GM18868 (cell line): ENCODE measurements at regions not wholly inside any gene's neighbourhood (a gene's known extent, or its start where the extent isn't known, plus 50 kb on each side); places are given as distances from the start of the nearest gene placed in this dataset.
"Not testable (repeated sequence)": the region's sequence is repeated elsewhere in the genome, so short reads cannot be mapped to it uniquely, and the experiment has no call there.

ENCODE experiments used
- ATAC-seq: cut with Tn5 transposase; IDR thresholded peaks from one replicate; pipeline ENCODE4 v1.9.1; 2021; ENCODE audit warnings: mild to moderate bottlenecking, moderate library complexity; ENCODE audit not compliant: unreplicated experiment

- ATAC-seq = no peak
Measured at GRCh38 chr6:11486959-11487358, 50.6 kb upstream of the TMEM170B start.

- no peak for ATAC-seq
Measured at GRCh38 chr6:11486486-11486885, 51.1 kb upstream of the TMEM170B start.

GRCh38 chr6:11486051-11486450, 51.5 kb upstream of the TMEM170B start:
- ATAC-seq = no peak

- ATAC-seq = no peak
Measured at GRCh38 chr6:11485271-11485670, 52.3 kb upstream of the TMEM170B start.

- ATAC-seq = no peak
Measured at GRCh38 chr6:11484441-11484840, 53.1 kb upstream of the TMEM170B start.

GRCh38 chr6:11482616-11483015, 54.9 kb upstream of the TMEM170B start:
- ATAC-seq = no peak

GRCh38 chr6:11480541-11480940, 57.0 kb upstream of the TMEM170B start:
- no peak for ATAC-seq

- ATAC-seq = no peak
Measured at GRCh38 chr6:11479296-11479695, 58.3 kb upstream of the TMEM170B start.

GRCh38 chr6:11478586-11478985, 59.0 kb upstream of the TMEM170B start:
- no peak for ATAC-seq

- ATAC-seq = no peak
Measured at GRCh38 chr6:11475016-11475415, 62.5 kb upstream of the TMEM170B start.

GRCh38 chr6:11473008-11473740, 64.4 kb upstream of the TMEM170B start:
- no peak for ATAC-seq

- no peak for ATAC-seq
Measured at GRCh38 chr6:11471261-11471660, 66.3 kb upstream of the TMEM170B start.

GRCh38 chr6:11469684-11470083, 67.9 kb upstream of the TMEM170B start:
- no peak for ATAC-seq

GRCh38 chr6:11468271-11468670, 69.3 kb upstream of the TMEM170B start:
- not testable (repeated sequence) for ATAC-seq

- peak; percentile 51 for ATAC-seq
Measured at GRCh38 chr6:11467364-11467763, 70.2 kb upstream of the TMEM170B start.

- ATAC-seq = no peak
Measured at GRCh38 chr6:11463398-11463780, 74.2 kb upstream of the TMEM170B start.

GRCh38 chr6:11462742-11463397, 74.7 kb upstream of the TMEM170B start:
- no peak for ATAC-seq

- peak; percentile 69 for ATAC-seq
Measured at GRCh38 chr6:11460837-11461661, 76.5 kb upstream of the TMEM170B start.

- ATAC-seq = peak; percentile 30
Measured at GRCh38 chr6:11460001-11460668, 77.4 kb upstream of the TMEM170B start.

- ATAC-seq = peak; percentile 69
Measured at GRCh38 chr6:11459079-11459610, 78.4 kb upstream of the TMEM170B start.

- ATAC-seq = no peak
Measured at GRCh38 chr6:11458509-11458908, 79.0 kb upstream of the TMEM170B start.
